PC-3 (cell line): ENCODE measurements at regions not wholly inside any gene's neighbourhood (a gene's known extent, or its start where the extent isn't known, plus 50 kb on each side); places are given as distances from the start of the nearest gene placed in this dataset.

Experiments
- ATAC-seq: fragments of 200-7000 bp; cut with Tn5 transposase; 2 replicates; pipeline ENCODE4 v1.9.1; 2020; ENCODE audit warnings: mild to moderate bottlenecking, moderate library complexity
- BruUV-seq: library from RNA; stranded (reverse); fragments of 400-500 nt; replicated peaks from 2 replicates; lab custom pipeline; 2021; lab: Mats Ljungman, UMichigan
- CTCF ChIA-PET: fragments of 300-600 bp; sonication (Branson Sonifier 250); formaldehyde crosslinking; loops from one replicate; lab custom pipeline; 2022; ENCODE audit warnings: antibody characterized with exemption; lab: Charles Lee
- POLR2A ChIA-PET: fragments of 300-600 bp; sonication (Branson Sonifier 250); formaldehyde crosslinking; loops from one replicate; lab custom pipeline; 2022; ENCODE audit warnings: antibody characterized with exemption; ENCODE audit not compliant: unreplicated experiment; lab: Charles Lee
- DNase-seq: peaks from one replicate; pipeline ENCODE4 v3.0.0-alpha.2; 2015
- H2AFZ ChIP-seq: fragments of 300-600 bp; sonication (generic); 2 replicates; pipeline ENCODE4 v1.6.0; 2016; ENCODE audit warnings: antibody characterized with exemption, low read length
- H3F3A ChIP-seq: fragments of 300-600 bp; sonication (generic); one replicate; pipeline ENCODE4 v1.6.0; 2017; ENCODE audit warnings: antibody characterized with exemption, low read length, control low read depth, mild to moderate bottlenecking; ENCODE audit not compliant: unreplicated experiment
- H3K27ac ChIP-seq: fragments of 300-600 bp; sonication (generic); 2 replicates; pipeline ENCODE4 v1.5.1; 2016; ENCODE audit warnings: mild to moderate bottlenecking, low read length
- H3K27me3 ChIP-seq: fragments of 300-600 bp; sonication (generic); 2 replicates; pipeline ENCODE4 v1.6.1; 2016; ENCODE audit warnings: low read length, mixed read lengths
- H3K36me3 ChIP-seq: fragments of 300-600 bp; sonication (generic); 2 replicates; pipeline ENCODE4 v1.6.1; 2016; ENCODE audit warnings: low read depth, mixed run types, low read length, mixed read lengths
- H3K4me1 ChIP-seq: fragments of 300-600 bp; sonication (generic); 2 replicates; pipeline ENCODE4 v1.5.1; 2016; ENCODE audit warnings: low read length; ENCODE audit not compliant: insufficient read depth
- H3K4me2 ChIP-seq: fragments of 300-600 bp; sonication (generic); 2 replicates; pipeline ENCODE4 v1.6.0; 2016; ENCODE audit warnings: low read length
- H3K4me3 ChIP-seq: fragments of 300-600 bp; sonication (generic); 2 replicates; pipeline ENCODE4 v1.5.1; 2016; ENCODE audit warnings: mild to moderate bottlenecking, low read length, mixed read lengths
- H3K79me2 ChIP-seq: fragments of 300-600 bp; sonication (generic); 2 replicates; pipeline ENCODE4 v1.6.1; 2017; ENCODE audit warnings: low read length, mixed read lengths
- H3K9ac ChIP-seq: fragments of 300-600 bp; sonication (generic); 2 replicates; pipeline ENCODE4 v1.6.0; 2016; ENCODE audit warnings: mild to moderate bottlenecking, low read length
- H3K9me2 ChIP-seq: fragments of 300-600 bp; sonication (generic); replicated peaks from 2 replicates; pipeline ENCODE4 v1.6.1; 2016; ENCODE audit warnings: mixed run types, low read length, mixed read lengths
- H3K9me3 ChIP-seq: fragments of 300-600 bp; sonication (generic); 2 replicates; pipeline ENCODE4 v1.6.1; 2016; ENCODE audit warnings: low read length, mixed read lengths
- H4K20me1 ChIP-seq: fragments of 300-600 bp; sonication (generic); 2 replicates; pipeline ENCODE4 v1.6.1; 2016; ENCODE audit warnings: low read length, mixed read lengths
- CTCF ChIP-seq: fragments of 300-600 bp; sonication (generic); conservative IDR thresholded peaks from 2 replicates; pipeline ENCODE4 v1.5.1; 2017; ENCODE audit warnings: antibody characterized with exemption, low read depth, mild to moderate bottlenecking, low read length
- EZH2 ChIP-seq: fragments of 300-600 bp; sonication (generic); IDR thresholded peaks from one replicate; pipeline ENCODE4 v1.6.1; 2017; ENCODE audit warnings: antibody characterized with exemption, mild to moderate bottlenecking, low read length; ENCODE audit not compliant: unreplicated experiment
- EZH2phosphoT487 ChIP-seq: fragments of 300-600 bp; sonication (generic); IDR thresholded peaks from 2 replicates; pipeline ENCODE4 v1.6.1; 2018; ENCODE audit warnings: mild to moderate bottlenecking, antibody characterized with exemption, low read length, borderline replicate concordance
- intact Hi-C: fragments of 100-400 bp; cut with micrococcal nuclease; formaldehyde crosslinking; loops from 2 replicates; pipeline ENCODE4 v1.9.0; 2023

GRCh38 chr2:238793801-238794449, 54.0 kb upstream of the TWIST2 start:
- no peaks in the 10 kb centered on the region for H3K79me2 ChIP-seq
- TF ChIP-seq EZH2phosphoT487 (no peak), EZH2 (no peak), CTCF (no peak)
- H4K20me1 ChIP-seq: no peaks in the 10 kb centered on the region
- ATAC-seq: no peak
- no peaks in the 10 kb centered on the region for H3K9me2 ChIP-seq
- CTCF ChIA-PET: no interaction called here
- no peak for DNase-seq
- H3K36me3 ChIP-seq: no peaks in the 10 kb centered on the region
- H3K4me2 ChIP-seq: no peak overlapping the region
- intact Hi-C loops: no loop called here
- BruUV-seq: no TSS peak
- POLR2A ChIA-PET: no interaction called here
- no peaks in the 10 kb centered on the region for H3K4me1 ChIP-seq
- no peaks in the 10 kb centered on the region for H3K27me3 ChIP-seq
- H3K27ac ChIP-seq: no peak overlapping the region
- no peak overlapping the region for H3K4me3 ChIP-seq
- H2AFZ ChIP-seq: no peak overlapping the region
- H3K9me3 ChIP-seq: no peaks in the 10 kb centered on the region
- no peaks in the 10 kb centered on the region for H3F3A ChIP-seq
- no peak overlapping the region for H3K9ac ChIP-seq

GRCh38 chr2:238796223-238796885, 51.5 kb upstream of the TWIST2 start:
- CTCF ChIA-PET: no interaction called here
- DNase-seq: no peak
- no peaks in the 10 kb centered on the region for H3K4me1 ChIP-seq
- no peak overlapping the region for H3K27ac ChIP-seq
- no peaks in the 10 kb centered on the region for H3F3A ChIP-seq
- POLR2A ChIA-PET: no interaction called here
- ATAC-seq: no peak
- H3K9me3 ChIP-seq: no peaks in the 10 kb centered on the region
- no peak overlapping the region for H3K4me2 ChIP-seq
- H3K9ac ChIP-seq: no peak overlapping the region
- TF ChIP-seq EZH2 (no peak), CTCF (no peak), EZH2phosphoT487 (no peak)
- no peak overlapping the region for H3K4me3 ChIP-seq
- H3K27me3 ChIP-seq: no peaks in the 10 kb centered on the region
- H4K20me1 ChIP-seq: no peaks in the 10 kb centered on the region
- no peaks in the 10 kb centered on the region for H3K9me2 ChIP-seq
- no TSS peak for BruUV-seq
- intact Hi-C loops: no loop called here
- no peaks in the 10 kb centered on the region for H3K36me3 ChIP-seq
- H2AFZ ChIP-seq: no peak overlapping the region
- no peaks in the 10 kb centered on the region for H3K79me2 ChIP-seq

GRCh38 chr2:238797537-238797936, 50.3 kb upstream of the TWIST2 start:
- Histone ChIP-seq H2AFZ (no peak overlapping the region), H4K20me1 (no peaks in the 10 kb centered on the region), H3K9me3 (no peaks in the 10 kb centered on the region), H3K27ac (no peak overlapping the region), H3K9me2 (no peaks in the 10 kb centered on the region), H3K27me3 (no peaks in the 10 kb centered on the region), H3K4me3 (no peak overlapping the region), H3K79me2 (no peaks in the 10 kb centered on the region), H3K9ac (no peak overlapping the region), H3K4me1 (no peaks in the 10 kb centered on the region), H3F3A (no peaks in the 10 kb centered on the region), H3K36me3 (no peaks in the 10 kb centered on the region), H3K4me2 (no peak overlapping the region)
- TF ChIP-seq CTCF: no peak
- TF ChIP-seq EZH2: no peak
- no peak for TF ChIP-seq EZH2phosphoT487
- no peak for DNase-seq
- no TSS peak for BruUV-seq
- ChIA-PET POLR2A (no interaction called here), CTCF (no interaction called here)
- intact Hi-C loops: no loop called here
- no peak for ATAC-seq
